ENCODE measurements at regions not wholly inside any gene's neighbourhood (a gene's known extent, or its start where the extent isn't known, plus 50 kb on each side); places are given as distances from the start of the nearest gene placed in this dataset.

GRCh38 chr14:89041257-89041582 is 216.8 kb downstream of the TTC8 start:
- Histone ChIP-seq H3K4me3 (peak overlapping the region; percentile 57), H3K9me3 (replicated peaks) (no peaks in the 10 kb centered on the region; the same call in 1 of the 2 replicates), H3K27me3 (no peaks in the 10 kb centered on the region), H3K27ac (peak overlapping the region; percentile 67), H3K4me1 (no peaks in the 10 kb centered on the region), H3K36me3 (no peaks in the 10 kb centered on the region)
- DNase-seq: no peak

GRCh38 chr14:89042021-89042420 is 217.6 kb downstream of the TTC8 start:
- no peak overlapping the region for H3K27ac ChIP-seq
- no peak overlapping the region for H3K4me3 ChIP-seq
- no peak for DNase-seq
- H3K4me1 ChIP-seq: no peaks in the 10 kb centered on the region
- no peaks in the 10 kb centered on the region for H3K36me3 ChIP-seq
- H3K27me3 ChIP-seq: no peaks in the 10 kb centered on the region
- no peaks in the 10 kb centered on the region; the same call in 1 of the 2 replicates for H3K9me3 ChIP-seq (replicated peaks)

GRCh38 chr14:89053303-89053702 is 228.9 kb downstream of the TTC8 start:
- no peaks in the 10 kb centered on the region for H3K27me3 ChIP-seq
- H3K4me1 ChIP-seq: no peaks in the 10 kb centered on the region
- H3K4me3 ChIP-seq: no peak overlapping the region
- H3K27ac ChIP-seq: no peak overlapping the region
- H3K9me3 ChIP-seq (replicated peaks): no peaks in the 10 kb centered on the region
- H3K36me3 ChIP-seq: no peaks in the 10 kb centered on the region
- DNase-seq: no peak

GRCh38 chr14:89056394-89056793 is 231.9 kb downstream of the TTC8 start:
- no peaks in the 10 kb centered on the region for H3K4me1 ChIP-seq
- H3K36me3 ChIP-seq: no peaks in the 10 kb centered on the region
- H3K9me3 ChIP-seq (replicated peaks): no peaks in the 10 kb centered on the region
- no peak overlapping the region for H3K27ac ChIP-seq
- H3K27me3 ChIP-seq: no peaks in the 10 kb centered on the region
- no peak for DNase-seq
- H3K4me3 ChIP-seq: no peak overlapping the region

GRCh38 chr14:89058697-89059096 is 234.2 kb downstream of the TTC8 start:
- H3K9me3 ChIP-seq (replicated peaks): no peaks in the 10 kb centered on the region
- no peak overlapping the region for H3K27ac ChIP-seq
- H3K4me1 ChIP-seq: no peaks in the 10 kb centered on the region
- DNase-seq: no peak
- no peaks in the 10 kb centered on the region for H3K27me3 ChIP-seq
- no peaks in the 10 kb centered on the region for H3K36me3 ChIP-seq
- no peak overlapping the region for H3K4me3 ChIP-seq

GRCh38 chr14:89060191-89060590 is 235.7 kb downstream of the TTC8 start:
- Histone ChIP-seq H3K4me3 (no peak overlapping the region), H3K36me3 (no peaks in the 10 kb centered on the region), H3K27me3 (no peaks in the 10 kb centered on the region), H3K4me1 (no peaks in the 10 kb centered on the region), H3K27ac (no peak overlapping the region), H3K9me3 (replicated peaks) (no peaks in the 10 kb centered on the region)
- DNase-seq: no peak

- Histone ChIP-seq H3K27ac (no peak overlapping the region), H3K4me3 (no peak overlapping the region), H3K9me3 (replicated peaks) (no peaks in the 10 kb centered on the region), H3K4me1 (no peaks in the 10 kb centered on the region), H3K27me3 (no peaks in the 10 kb centered on the region), H3K36me3 (no peaks in the 10 kb centered on the region)
- DNase-seq: no peak
Measured at GRCh38 chr14:89061696-89062095, 237.2 kb downstream of the TTC8 start.

- Histone ChIP-seq H3K27me3 (no peaks in the 10 kb centered on the region), H3K36me3 (no peaks in the 10 kb centered on the region), H3K4me3 (no peak overlapping the region), H3K27ac (no peak overlapping the region), H3K4me1 (no peaks in the 10 kb centered on the region), H3K9me3 (replicated peaks) (no peaks in the 10 kb centered on the region)
- no peak for DNase-seq
Measured at GRCh38 chr14:89065879-89066278, 241.4 kb downstream of the TTC8 start.

- H3K36me3 ChIP-seq: no peaks in the 10 kb centered on the region
- no peak overlapping the region for H3K4me3 ChIP-seq
- H3K27ac ChIP-seq: no peak overlapping the region
- H3K4me1 ChIP-seq: no peaks in the 10 kb centered on the region
- no peak for DNase-seq
- no peaks in the 10 kb centered on the region for H3K9me3 ChIP-seq (replicated peaks)
- H3K27me3 ChIP-seq: no peaks in the 10 kb centered on the region
Measured at GRCh38 chr14:89067293-89067972, 243.0 kb downstream of the TTC8 start.

- Histone ChIP-seq H3K27me3 (no peaks in the 10 kb centered on the region), H3K4me1 (no peaks in the 10 kb centered on the region), H3K36me3 (no peaks in the 10 kb centered on the region), H3K27ac (no peak overlapping the region), H3K4me3 (no peak overlapping the region), H3K9me3 (replicated peaks) (0 out of 2 replicates have a peak, but pooled peaks cover 2% of the 10 kb centered on the region)
- no peak for DNase-seq
Measured at GRCh38 chr14:89078021-89078795, 253.8 kb downstream of the TTC8 start.

- DNase-seq: peak; percentile 31 to 50
- Histone ChIP-seq H3K27ac (no peak overlapping the region), H3K9me3 (replicated peaks) (0 out of 2 replicates have a peak, but pooled peaks cover 2% of the 10 kb centered on the region), H3K4me1 (no peaks in the 10 kb centered on the region), H3K27me3 (no peaks in the 10 kb centered on the region), H3K4me3 (peak overlapping the region; percentile 2; the same call in 1 of the 2 replicates), H3K36me3 (no peaks in the 10 kb centered on the region)
Measured at GRCh38 chr14:89085231-89085731, 260.8 kb downstream of the TTC8 start.

- DNase-seq: peak in 1 of 2 experiments; percentile 5
- Histone ChIP-seq H3K4me1 (no peaks in the 10 kb centered on the region), H3K9me3 (replicated peaks) (0 out of 2 replicates have a peak, but pooled peaks cover 2% of the 10 kb centered on the region), H3K27me3 (no peaks in the 10 kb centered on the region), H3K4me3 (no peak overlapping the region), H3K36me3 (no peaks in the 10 kb centered on the region), H3K27ac (no peak overlapping the region)
Measured at GRCh38 chr14:89085737-89086382, 261.4 kb downstream of the TTC8 start.

- H3K27ac ChIP-seq: no peak overlapping the region
- H3K36me3 ChIP-seq: no peaks in the 10 kb centered on the region
- no peaks in the 10 kb centered on the region; the same call in 1 of the 2 replicates for H3K9me3 ChIP-seq (replicated peaks)
- H3K27me3 ChIP-seq: no peaks in the 10 kb centered on the region
- no peak overlapping the region for H3K4me3 ChIP-seq
- H3K4me1 ChIP-seq: no peaks in the 10 kb centered on the region
- no peak for DNase-seq
Measured at GRCh38 chr14:89088530-89088929, 264.1 kb downstream of the TTC8 start.

- Histone ChIP-seq H3K36me3 (no peaks in the 10 kb centered on the region), H3K4me3 (no peak overlapping the region), H3K27me3 (no peaks in the 10 kb centered on the region), H3K9me3 (replicated peaks) (no peaks in the 10 kb centered on the region; the same call in 1 of the 2 replicates), H3K4me1 (no peaks in the 10 kb centered on the region), H3K27ac (no peak overlapping the region)
- DNase-seq: no peak
Measured at GRCh38 chr14:89089330-89089729, 264.9 kb downstream of the TTC8 start.

- Histone ChIP-seq H3K9me3 (replicated peaks) (no peaks in the 10 kb centered on the region; the same call in 1 of the 2 replicates), H3K4me1 (no peaks in the 10 kb centered on the region), H3K27me3 (no peaks in the 10 kb centered on the region), H3K36me3 (no peaks in the 10 kb centered on the region), H3K27ac (no peak overlapping the region), H3K4me3 (no peak overlapping the region)
- DNase-seq: no peak
Measured at GRCh38 chr14:89091781-89092180, 267.3 kb downstream of the TTC8 start.

Data from SJCRH30 (cell line).